AML-193 (cell line): ENCODE measurements at regions not wholly inside any gene's neighbourhood (a gene's known extent, or its start where the extent isn't known, plus 50 kb on each side); places are given as distances from the start of the nearest gene placed in this dataset.
"Not testable (repeated sequence)": the region's sequence is repeated elsewhere in the genome, so short reads cannot be mapped to it uniquely, and the experiment has no call there.

ENCODE experiments used
- DNase-seq, 2 experiments: peaks; one replicate each; lab custom pipeline; 2025; lab: John Stamatoyannopoulos, UW

DNA sequence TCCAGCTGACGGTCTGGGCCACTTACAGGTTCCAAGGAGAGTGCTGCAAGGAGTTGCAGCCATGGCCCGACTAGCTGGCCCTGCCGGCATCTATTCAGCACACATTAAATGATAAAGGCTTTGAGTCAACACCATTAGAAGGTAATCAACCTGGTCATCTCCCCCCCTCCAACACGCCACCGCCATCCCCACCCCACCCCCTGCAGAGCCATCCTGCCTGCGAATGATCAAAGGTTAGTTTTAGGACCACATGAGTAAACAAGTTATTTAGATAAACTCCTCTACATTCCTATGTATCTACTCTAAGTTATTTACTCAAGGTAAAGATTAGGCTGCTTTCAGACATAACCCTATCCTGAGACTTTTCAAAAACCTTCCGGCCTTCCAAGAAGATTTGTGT is 349.3 kb upstream of the SLC39A10 start:
- no peak for DNase-seq

DNA sequence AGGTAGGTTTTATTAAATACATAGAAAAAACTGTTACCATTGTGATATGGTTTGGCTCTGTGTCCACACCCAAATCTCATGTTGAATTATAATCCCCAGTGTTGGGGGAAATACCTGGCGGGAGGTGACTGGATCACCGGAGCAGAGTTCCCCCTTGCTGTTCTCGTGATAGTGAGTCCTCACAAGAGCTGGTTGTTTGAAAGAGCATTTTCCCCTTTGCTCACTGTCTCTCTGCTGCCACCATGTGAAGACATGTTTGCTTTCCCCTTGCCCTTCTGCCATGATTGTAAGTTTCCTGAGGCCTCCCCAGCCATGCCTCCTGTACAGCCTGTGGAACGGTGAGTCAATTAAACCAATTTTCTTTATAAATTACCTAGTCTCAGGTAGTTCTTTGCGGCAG is 352.7 kb upstream of the SLC39A10 start:
- DNase-seq: peak in 1 of 2 experiments; percentile 2

DNA sequence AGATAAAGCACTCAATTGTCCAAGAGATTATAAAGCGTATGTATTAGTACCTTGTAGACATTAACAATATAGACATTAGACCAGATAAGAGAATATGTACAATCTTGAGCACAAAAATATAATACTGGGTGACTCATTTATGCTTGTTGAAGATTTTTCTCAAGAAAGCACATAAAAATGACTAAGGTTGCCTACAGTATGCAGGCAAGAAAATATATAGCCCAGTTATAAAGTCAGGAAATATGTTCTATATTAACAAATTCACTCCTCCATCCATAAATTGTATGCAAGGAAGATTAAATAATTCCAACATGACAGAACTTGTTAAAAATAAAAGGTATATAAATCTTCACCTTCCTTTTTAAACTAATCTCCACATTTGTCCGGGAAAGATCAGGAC is 356.4 kb upstream of the SLC39A10 start:
- DNase-seq: no peak

DNA sequence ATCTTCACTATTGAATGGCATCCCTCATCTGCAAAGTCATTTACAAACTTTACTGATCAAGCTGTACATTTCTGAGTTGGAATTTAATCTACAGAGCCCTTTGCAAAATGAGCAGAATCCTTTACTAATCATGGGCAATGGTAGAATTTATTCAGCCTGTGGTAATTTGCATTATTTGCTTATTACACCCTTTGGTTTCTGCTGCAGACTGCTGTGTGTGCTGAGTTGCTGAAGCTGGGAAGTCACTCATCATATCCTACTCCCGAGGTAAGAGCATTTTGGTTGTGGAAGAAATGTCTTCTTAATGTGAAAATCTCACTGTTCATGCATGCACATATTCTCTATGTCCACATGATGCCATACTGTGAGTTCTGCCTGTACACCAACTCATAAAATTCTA is 357.4 kb upstream of the SLC39A10 start:
- no peak for DNase-seq

- DNase-seq: no peak
Measured at GRCh38 chr2:195296490-195296889, 360.5 kb upstream of the SLC39A10 start.

DNA sequence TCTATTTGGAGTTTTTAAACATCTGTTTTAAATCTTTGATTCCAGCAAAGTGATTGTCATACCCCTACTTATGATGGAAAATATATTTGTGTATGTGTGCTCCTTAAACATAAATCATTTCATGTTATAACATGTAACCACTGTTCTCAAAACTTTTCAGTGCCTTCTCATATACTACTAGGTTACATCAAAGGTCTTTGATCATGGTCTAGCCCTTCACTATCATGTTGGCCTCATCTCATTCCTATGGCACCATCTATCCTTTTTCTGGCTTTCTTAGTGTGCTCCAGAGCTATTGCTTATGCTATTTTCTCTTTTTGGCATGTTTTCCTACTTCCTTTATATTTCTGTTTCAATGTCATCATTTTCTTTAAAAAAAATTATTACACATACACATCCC is 367.9 kb upstream of the SLC39A10 start:
- no peak for DNase-seq

GRCh38 chr2:195279840-195280427 is 377.1 kb upstream of the SLC39A10 start:
- no peak for DNase-seq

GRCh38 chr2:195270466-195271039 is 386.5 kb upstream of the SLC39A10 start:
- no peak for DNase-seq

GRCh38 chr2:195269220-195269619 is 387.8 kb upstream of the SLC39A10 start:
- DNase-seq: no peak

GRCh38 chr2:195257979-195258378 is 399.0 kb upstream of the SLC39A10 start:
- DNase-seq: no peak

GRCh38 chr2:195252018-195252417 is 405.0 kb upstream of the SLC39A10 start:
- no peak for DNase-seq

GRCh38 chr2:195251214-195251613 is 405.8 kb upstream of the SLC39A10 start:
- DNase-seq: no peak

DNA sequence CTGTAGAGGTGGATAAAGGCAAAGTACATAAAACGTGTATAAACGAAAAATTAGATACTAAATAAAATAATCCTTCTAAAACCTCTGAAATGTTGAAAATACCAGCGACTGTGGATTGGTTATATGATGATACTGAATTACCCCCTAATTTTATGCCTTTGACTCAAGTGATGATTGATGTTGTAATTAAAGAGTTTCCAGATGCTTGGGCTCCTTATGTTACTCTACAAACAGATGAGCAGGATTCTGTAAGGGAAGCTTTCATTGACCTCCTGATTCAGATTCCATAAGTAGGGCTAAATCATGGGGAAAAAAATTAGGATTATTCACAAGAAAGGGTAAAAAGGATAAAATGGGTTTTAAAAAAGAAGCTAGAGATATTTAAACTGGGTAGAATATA is 418.2 kb upstream of the SLC39A10 start:
- DNase-seq: no peak

DNA sequence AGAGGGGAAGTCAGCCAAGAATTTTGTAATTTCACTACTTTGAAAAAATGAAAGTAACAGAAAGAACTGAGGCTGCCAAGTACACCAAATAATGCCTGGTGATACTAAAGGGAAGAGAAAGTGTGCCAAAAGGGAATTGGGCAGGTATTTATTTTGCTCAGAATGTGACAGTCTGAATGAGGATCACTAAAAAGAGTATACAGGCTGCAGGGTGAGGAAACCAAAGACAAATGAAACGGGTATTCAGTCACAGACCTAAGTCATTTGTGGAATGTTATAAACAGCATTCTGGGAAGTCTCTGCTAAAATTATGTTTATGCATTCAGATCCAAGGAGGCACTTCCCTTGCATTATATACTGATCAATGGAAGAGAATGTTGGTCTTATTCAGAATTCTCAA is 418.6 kb upstream of the SLC39A10 start:
- peak in 1 of 2 experiments; percentile 22 for DNase-seq

DNA sequence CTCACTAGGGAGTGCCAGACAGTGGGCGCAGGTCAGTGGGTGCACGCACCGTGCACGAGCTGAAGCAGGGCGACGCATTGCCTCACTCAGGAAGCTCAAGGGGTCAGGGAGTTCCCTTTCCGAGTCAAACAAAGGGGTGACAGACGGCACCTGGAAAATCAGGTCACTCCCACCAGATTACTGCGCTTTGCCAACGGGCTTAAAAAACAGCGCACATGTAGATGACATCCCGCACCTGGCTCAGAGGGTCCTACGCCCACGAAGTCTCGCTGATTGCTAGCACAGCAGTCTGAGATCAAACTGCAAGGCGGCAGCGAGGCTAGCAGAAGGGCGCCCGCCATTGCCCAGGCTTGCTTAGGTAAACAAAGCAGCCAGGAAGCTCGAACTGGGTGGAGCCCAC is 428.5 kb upstream of the SLC39A10 start:
- DNase-seq: not testable (repeated sequence)

GRCh38 chr2:195214072-195214471 is 443.0 kb upstream of the SLC39A10 start:
- DNase-seq: no peak

DNA sequence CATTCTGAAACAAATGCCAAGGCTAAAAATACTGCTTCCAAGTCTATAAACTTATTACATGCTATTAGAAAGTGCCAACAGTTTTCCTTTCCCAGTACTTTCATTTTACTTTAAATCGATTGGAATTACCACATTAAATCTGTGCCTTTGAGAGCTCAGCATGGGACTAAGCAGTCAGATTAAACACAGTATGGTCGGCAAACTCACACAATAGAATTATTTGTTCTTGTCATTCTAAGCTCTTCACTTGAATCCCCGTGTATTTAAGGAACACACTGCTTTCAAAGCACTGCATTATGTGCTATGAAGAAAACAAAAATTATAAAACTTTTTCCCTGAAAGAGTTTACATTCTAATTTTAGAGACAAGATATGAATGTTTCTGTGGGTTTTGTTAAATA is 444.4 kb upstream of the SLC39A10 start:
- DNase-seq: no peak

- no peak for DNase-seq
Measured at GRCh38 chr2:195202163-195202845, 454.7 kb upstream of the SLC39A10 start.

- no peak for DNase-seq
Measured at GRCh38 chr2:195199864-195200263, 457.2 kb upstream of the SLC39A10 start.

DNA sequence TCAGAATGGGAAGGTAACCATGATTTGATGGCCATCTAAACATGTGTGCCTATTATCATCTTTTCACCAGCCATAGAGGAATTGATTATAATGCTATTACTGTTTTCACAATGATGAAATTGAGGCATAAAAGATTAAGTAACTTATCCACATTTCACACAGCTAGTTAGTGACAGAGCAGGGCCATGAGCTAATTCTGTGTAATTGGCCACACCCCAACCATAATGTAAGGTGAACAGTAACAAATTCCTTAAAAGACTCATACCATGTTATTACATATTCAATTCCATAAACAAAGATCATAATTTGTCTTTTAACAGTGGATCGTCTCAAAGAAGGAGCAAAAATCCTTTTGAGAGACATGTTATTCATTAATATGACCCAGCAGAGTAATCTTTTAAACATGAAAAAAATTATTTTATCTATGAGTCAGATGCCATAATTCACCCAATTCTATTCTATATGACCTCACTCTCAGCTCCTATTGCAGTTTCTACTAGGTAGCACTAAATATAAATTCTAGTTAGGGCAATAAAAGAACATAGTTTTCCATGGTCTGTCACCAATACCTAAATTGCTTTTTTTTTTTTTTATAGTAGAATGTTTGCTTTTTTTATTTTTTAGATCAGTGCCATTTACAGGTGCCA is 475.8 kb upstream of the SLC39A10 start:
- no peak for DNase-seq

DNA sequence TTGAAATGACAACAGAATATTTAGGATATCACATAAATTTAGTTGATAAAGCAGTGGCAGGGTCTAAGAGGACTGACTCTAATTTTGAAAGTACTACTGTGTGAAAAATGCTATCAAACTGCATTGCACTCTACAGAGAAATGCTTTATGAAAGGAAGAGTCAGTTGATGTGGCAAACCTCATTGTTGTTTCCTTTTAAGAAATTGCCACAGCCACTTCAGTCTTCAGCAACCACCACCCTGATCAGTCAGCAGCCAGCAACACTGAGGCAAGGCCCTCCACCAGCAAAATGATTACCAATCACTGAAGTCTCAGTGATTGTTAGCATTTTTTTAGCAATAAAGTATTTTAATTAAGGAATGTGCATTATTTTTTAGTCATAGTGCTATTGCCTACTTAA is 488.7 kb upstream of the SLC39A10 start:
- no peak for DNase-seq

DNA sequence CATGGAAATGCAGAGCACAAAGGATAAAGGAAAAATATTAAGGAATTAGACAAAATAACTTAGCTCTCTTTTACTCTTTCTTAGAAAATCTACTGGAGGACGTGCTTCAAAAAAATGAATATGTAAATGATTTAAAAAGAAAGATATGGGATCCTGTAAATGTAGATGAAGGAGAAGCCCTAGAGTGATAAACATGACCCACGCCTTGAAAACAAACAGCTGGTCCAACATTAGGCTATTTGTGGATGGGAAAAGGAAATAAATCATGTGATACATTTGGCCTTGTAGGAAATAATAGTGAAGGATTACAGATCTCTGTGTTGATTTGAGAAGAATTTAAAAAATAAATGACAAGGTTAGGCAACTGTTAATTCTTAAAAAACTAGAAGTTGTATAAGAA is 492.1 kb upstream of the SLC39A10 start:
- no peak for DNase-seq

DNA sequence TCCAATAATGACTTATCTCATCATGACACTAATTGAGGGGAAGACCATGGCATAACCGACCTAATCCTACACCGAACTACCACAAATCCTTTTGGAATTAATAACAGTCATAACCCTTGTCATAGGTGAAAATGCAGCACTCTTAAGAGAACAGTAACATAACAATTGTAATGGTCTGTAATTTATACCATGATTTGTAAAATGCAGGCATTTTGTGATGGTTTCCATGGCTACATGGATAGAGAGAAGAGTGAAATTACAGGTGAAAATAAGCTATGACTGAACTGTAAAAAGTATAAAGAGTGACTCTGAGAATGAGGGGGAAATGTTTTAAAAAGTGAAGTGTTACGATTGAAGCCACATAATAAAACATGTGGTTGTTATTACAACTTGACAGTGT is 494.1 kb upstream of the SLC39A10 start:
- no peak for DNase-seq
